ENCODE measurements at regions not wholly inside any gene's neighbourhood (a gene's known extent, or its start where the extent isn't known, plus 50 kb on each side); places are given as distances from the start of the nearest gene placed in this dataset.
"Not testable (repeated sequence)": the region's sequence is repeated elsewhere in the genome, so short reads cannot be mapped to it uniquely, and the experiment has no call there.

- no peak for DNase-seq
Observed at GRCh38 chr16:60646631-60647030, 1389.6 kb downstream of the CDH8 start.

GRCh38 chr16:60645541-60645940 is 1390.7 kb downstream of the CDH8 start:
- DNase-seq: no peak

GRCh38 chr16:60642956-60643355 is 1393.3 kb downstream of the CDH8 start:
- no peak for DNase-seq

GRCh38 chr16:60641067-60641665 is 1395.1 kb downstream of the CDH8 start:
- no peak for DNase-seq

GRCh38 chr16:60640038-60640437 is 1396.2 kb downstream of the CDH8 start:
- DNase-seq: no peak

- not testable (repeated sequence) for DNase-seq
Observed at GRCh38 chr16:60636636-60637035, 1399.6 kb downstream of the CDH8 start.

- no peak for DNase-seq
Observed at GRCh38 chr16:60636117-60636516, 1400.1 kb downstream of the CDH8 start.

GRCh38 chr16:60635548-60635947 is 1400.7 kb downstream of the CDH8 start:
- no peak for DNase-seq

- no peak for DNase-seq
Observed at GRCh38 chr16:60611844-60612243, 1424.4 kb downstream of the CDH8 start.

- no peak for DNase-seq
Observed at GRCh38 chr16:60608971-60609370, 1427.3 kb downstream of the CDH8 start.

GRCh38 chr16:60605652-60606051 is 1430.6 kb downstream of the CDH8 start:
- DNase-seq: not testable (repeated sequence)

GRCh38 chr16:60605176-60605575 is 1431.1 kb downstream of the CDH8 start:
- DNase-seq: no peak

- DNase-seq: no peak
Observed at GRCh38 chr16:60586493-60586892, 1449.7 kb downstream of the CDH8 start.

- no peak for DNase-seq
Observed at GRCh38 chr16:60582528-60582927, 1453.7 kb downstream of the CDH8 start.

- no peak for DNase-seq
Observed at GRCh38 chr16:60566901-60567300, 1469.3 kb downstream of the CDH8 start.

- DNase-seq: no peak
Observed at GRCh38 chr16:60564588-60564987, 1471.7 kb downstream of the CDH8 start.

- no peak for DNase-seq
Observed at GRCh38 chr16:60563166-60563565, 1473.1 kb downstream of the CDH8 start.

GRCh38 chr16:60558936-60559335 is 1477.3 kb downstream of the CDH8 start:
- DNase-seq: no peak

- no peak for DNase-seq
Observed at GRCh38 chr16:60553090-60553757, 1483.0 kb downstream of the CDH8 start.

- DNase-seq: no peak
Observed at GRCh38 chr16:60541535-60541934, 1494.7 kb downstream of the CDH8 start.

GRCh38 chr16:60510941-60511340 is 1525.3 kb downstream of the CDH8 start:
- no peak for DNase-seq

GRCh38 chr16:60510208-60510607 is 1526.0 kb downstream of the CDH8 start:
- DNase-seq: no peak

GRCh38 chr16:60491273-60491672 is 1545.0 kb downstream of the CDH8 start:
- DNase-seq: no peak

- no peak for DNase-seq
Observed at GRCh38 chr16:60485872-60486489, 1550.3 kb downstream of the CDH8 start.

GRCh38 chr16:60484901-60485300 is 1551.3 kb downstream of the CDH8 start:
- no peak for DNase-seq

Data from NCI-H524 treated with DMSO at 0.1 percent for 48 hours (cell line).